ENCODE measurements at regions not wholly inside any gene's neighbourhood (a gene's known extent, or its start where the extent isn't known, plus 50 kb on each side); places are given as distances from the start of the nearest gene placed in this dataset.

GRCh38 chr20:23135449-23136420 lies 49.6 kb upstream of the CD93 start:
- TF ChIP-seq, protein P1, sequence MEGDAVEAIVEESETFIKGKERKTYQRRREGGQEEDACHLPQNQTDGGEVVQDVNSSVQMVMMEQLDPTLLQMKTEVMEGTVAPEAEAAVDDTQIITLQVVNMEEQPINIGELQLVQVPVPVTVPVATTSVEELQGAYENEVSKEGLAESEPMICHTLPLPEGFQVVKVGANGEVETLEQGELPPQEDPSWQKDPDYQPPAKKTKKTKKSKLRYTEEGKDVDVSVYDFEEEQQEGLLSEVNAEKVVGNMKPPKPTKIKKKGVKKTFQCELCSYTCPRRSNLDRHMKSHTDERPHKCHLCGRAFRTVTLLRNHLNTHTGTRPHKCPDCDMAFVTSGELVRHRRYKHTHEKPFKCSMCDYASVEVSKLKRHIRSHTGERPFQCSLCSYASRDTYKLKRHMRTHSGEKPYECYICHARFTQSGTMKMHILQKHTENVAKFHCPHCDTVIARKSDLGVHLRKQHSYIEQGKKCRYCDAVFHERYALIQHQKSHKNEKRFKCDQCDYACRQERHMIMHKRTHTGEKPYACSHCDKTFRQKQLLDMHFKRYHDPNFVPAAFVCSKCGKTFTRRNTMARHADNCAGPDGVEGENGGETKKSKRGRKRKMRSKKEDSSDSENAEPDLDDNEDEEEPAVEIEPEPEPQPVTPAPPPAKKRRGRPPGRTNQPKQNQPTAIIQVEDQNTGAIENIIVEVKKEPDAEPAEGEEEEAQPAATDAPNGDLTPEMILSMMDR (IDR thresholded peaks at IDR 0.05; ENCODE audit: insufficient read depth, low read length, poor library complexity, severe bottlenecking), result no peak
- H3K27me3 ChIP-seq (replicated peaks; ENCODE audit: control insufficient read depth, insufficient read depth, low read length), result no peaks in the 10 kb centered on the region
- H3K4me3 ChIP-seq (replicated peaks; ENCODE audit: low read depth, low read length), result no peak overlapping the region
- no peaks in the 10 kb centered on the region for H3K36me3 ChIP-seq (ENCODE audit: control insufficient read depth, insufficient read depth, low read length)
- DNase-seq (ENCODE audit: extremely low read depth, insufficient read length), result no peak
